Pancreas (tissue), 10 donors: ENCODE measurements at regions not wholly inside any gene's neighbourhood (a gene's known extent, or its start where the extent isn't known, plus 50 kb on each side); places are given as distances from the start of the nearest gene placed in this dataset.

ENCODE experiments used
- ATAC-seq, 4 donors: fragments of 200-7000 bp; cut with Tn5 transposase; one replicate each; pipeline versions ENCODE4 v1.8.0 to v1.9.1; 2020; ENCODE audit warnings: mild to moderate bottlenecking in 4 of 4, moderate library complexity in 4 of 4
- DNase-seq, 6 donors: peaks; one replicate each; pipeline ENCODE4 v3.0.0-alpha.2; 2020
- FAIRE-seq: peaks from 2 replicates; lab custom pipeline; 2012; peaks lifted over from hg19 to GRCh38; lab: Jason Lieb, UNC
- H3K27ac ChIP-seq, 4 donors: fragments of 200-600 bp; sonication (generic); 1 replicate in 3 of 4; 2 replicates in 1 of 4; pipeline versions ENCODE4 v1.5.0 to v1.8.0; 2020
- H3K27me3 ChIP-seq, 4 donors: fragments of 200-600 bp; one replicate each; pipeline ENCODE4 v1.8.0; 2021
- H3K36me3 ChIP-seq, 3 donors: fragments of 200-600 bp; sonication (generic) in 1 of 3; one replicate each; pipeline versions ENCODE4 v1.5.0 to v1.8.0; 2020 to 2021
- H3K4me1 ChIP-seq, 3 donors: fragments of 200-600 bp; one replicate each; pipeline ENCODE4 v1.8.0; 2021
- H3K4me3 ChIP-seq, 4 donors: fragments of 200-600 bp; sonication (generic) in 2 of 4; one replicate each; pipeline versions ENCODE4 v1.5.0 to v1.8.0; 2020 to 2021
- H3K9me3 ChIP-seq, 4 donors: fragments of 200-600 bp; one replicate each; pipeline ENCODE4 v1.8.0; 2021
- WGBS, 2 donors: extraction: QIAGEN DNeasy Blood & Tissue Kit; methylation state at CpG; one replicate each; pipeline ENCODE4 v1.1.7; 2013; 5-methylcytosine and 5-hydroxymethylcytosine counted together
- intact Hi-C, 3 donors: fragments of 100-400 bp; cut with DNase I; formaldehyde crosslinking; loops; one replicate each; pipeline versions ENCODE4 v1.11.1 to v1.14.2; 2022
- TF ChIP-seq, protein P1 (sequence below), 4 donors: fragments of 200-600 bp; sonication (generic) in 3 of 4; IDR thresholded peaks; one replicate each; pipeline versions ENCODE4 v1.5.0 to v1.8.0; 2021; ENCODE audit warnings: antibody characterized with exemption in 4 of 4
- donor health status: healthy with polysubstance abuse.
- donor health status: DM: no; HTN: no; CAD: no; lungs with moderate emphysema.
- donor health status: DM: no; HTN: no; CAD: no.
- donor health status: control.
- donor health status: control.
- donor health status: Bipolar disorder and iron deficiency.
- donor health status: DM: yes; HTN: yes; CAD: no.
- donor health status: DM: no; HTN: no; CAD: no.
- donor health status: DM: no; HTN: no; CAD: no.
- donor health status: DM: yes; HTN: yes; CAD: no.

GRCh38 chr4:137956256-137956655 is 285.9 kb downstream of the SLC7A11 start:
- Histone ChIP-seq H3K9me3 (no peaks in the 10 kb centered on the region), H3K4me1 (no peaks in the 10 kb centered on the region), H3K27me3 (no peaks in the 10 kb centered on the region), H3K27ac (no peak overlapping the region), H3K4me3 (no peak overlapping the region), H3K36me3 (no peaks in the 10 kb centered on the region)
- DNase-seq (no peak), ATAC-seq (no peak), FAIRE-seq (no peak)
- WGBS, 2 donors: 91 to 97% methylated on average over 2 of the region's 2 CpGs
- intact Hi-C loops: no loop called here
- TF ChIP-seq, protein P1, sequence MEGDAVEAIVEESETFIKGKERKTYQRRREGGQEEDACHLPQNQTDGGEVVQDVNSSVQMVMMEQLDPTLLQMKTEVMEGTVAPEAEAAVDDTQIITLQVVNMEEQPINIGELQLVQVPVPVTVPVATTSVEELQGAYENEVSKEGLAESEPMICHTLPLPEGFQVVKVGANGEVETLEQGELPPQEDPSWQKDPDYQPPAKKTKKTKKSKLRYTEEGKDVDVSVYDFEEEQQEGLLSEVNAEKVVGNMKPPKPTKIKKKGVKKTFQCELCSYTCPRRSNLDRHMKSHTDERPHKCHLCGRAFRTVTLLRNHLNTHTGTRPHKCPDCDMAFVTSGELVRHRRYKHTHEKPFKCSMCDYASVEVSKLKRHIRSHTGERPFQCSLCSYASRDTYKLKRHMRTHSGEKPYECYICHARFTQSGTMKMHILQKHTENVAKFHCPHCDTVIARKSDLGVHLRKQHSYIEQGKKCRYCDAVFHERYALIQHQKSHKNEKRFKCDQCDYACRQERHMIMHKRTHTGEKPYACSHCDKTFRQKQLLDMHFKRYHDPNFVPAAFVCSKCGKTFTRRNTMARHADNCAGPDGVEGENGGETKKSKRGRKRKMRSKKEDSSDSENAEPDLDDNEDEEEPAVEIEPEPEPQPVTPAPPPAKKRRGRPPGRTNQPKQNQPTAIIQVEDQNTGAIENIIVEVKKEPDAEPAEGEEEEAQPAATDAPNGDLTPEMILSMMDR (IDR thresholded peaks at IDR 0.05): no peak

- no peak for FAIRE-seq
- Histone ChIP-seq H3K9me3 (no peaks in the 10 kb centered on the region), H3K4me1 (no peaks in the 10 kb centered on the region), H3K27ac (no peak overlapping the region), H3K27me3 (no peaks in the 10 kb centered on the region), H3K36me3 (no peaks in the 10 kb centered on the region), H3K4me3 (no peak overlapping the region)
- DNase-seq: no peak
- ATAC-seq: no peak
- 8 to 12% methylated on average over 1 of the region's 1 CpG for WGBS, 2 donors
- intact Hi-C loops: no loop called here
- TF ChIP-seq, protein P1 (IDR thresholded peaks at IDR 0.05): no peak
Measured at GRCh38 chr4:137955595-137955994, 286.6 kb downstream of the SLC7A11 start.

- H3K9me3 ChIP-seq: no peaks in the 10 kb centered on the region
- H3K4me1 ChIP-seq: no peaks in the 10 kb centered on the region
- TF ChIP-seq, protein P1 (IDR thresholded peaks at IDR 0.05): no peak
- H3K27ac ChIP-seq: no peak overlapping the region
- FAIRE-seq (no peak), DNase-seq (no peak), ATAC-seq (no peak)
- H3K4me3 ChIP-seq: no peak overlapping the region
- H3K27me3 ChIP-seq: no peaks in the 10 kb centered on the region
- WGBS, 2 donors: 60 to 73% methylated on average over 2 of the region's 2 CpGs
- intact Hi-C loops: no loop called here
- no peaks in the 10 kb centered on the region for H3K36me3 ChIP-seq
Measured at GRCh38 chr4:137952116-137952515, 290.0 kb downstream of the SLC7A11 start.

GRCh38 chr4:137950286-137950685 is 291.9 kb downstream of the SLC7A11 start:
- 85 to 89% methylated on average over 3 of the region's 3 CpGs for WGBS, 2 donors
- DNase-seq (no peak), ATAC-seq (no peak), FAIRE-seq (no peak)
- Histone ChIP-seq H3K4me1 (no peaks in the 10 kb centered on the region), H3K36me3 (no peaks in the 10 kb centered on the region), H3K9me3 (no peaks in the 10 kb centered on the region), H3K27ac (no peak overlapping the region), H3K27me3 (no peaks in the 10 kb centered on the region), H3K4me3 (no peak overlapping the region)
- intact Hi-C loops: no loop called here
- TF ChIP-seq, protein P1 (IDR thresholded peaks at IDR 0.05): no peak

DNA sequence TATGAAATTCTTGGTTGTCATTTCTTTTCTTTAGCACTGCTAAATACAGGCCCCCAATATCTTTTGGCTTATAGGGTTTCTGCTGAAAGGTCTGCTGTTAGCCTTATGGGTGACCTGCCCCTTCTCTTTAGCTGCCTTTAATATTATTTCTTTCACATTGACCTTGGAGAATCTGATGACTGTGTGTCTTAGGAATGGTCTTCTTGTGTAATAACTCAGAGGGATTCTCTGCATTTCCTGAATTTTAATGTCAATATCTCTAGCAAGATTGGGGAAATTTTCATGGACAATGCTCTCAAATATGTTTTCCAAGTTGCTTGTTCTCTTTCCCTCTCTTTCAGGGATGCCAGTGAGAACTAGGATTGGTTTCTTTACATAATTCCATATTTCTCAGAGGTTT is 292.4 kb downstream of the SLC7A11 start:
- FAIRE-seq (no peak), DNase-seq (no peak), ATAC-seq (no peak)
- Histone ChIP-seq H3K36me3 (no peaks in the 10 kb centered on the region), H3K9me3 (no peaks in the 10 kb centered on the region), H3K4me3 (no peak overlapping the region), H3K27me3 (no peaks in the 10 kb centered on the region), H3K27ac (no peak overlapping the region), H3K4me1 (no peaks in the 10 kb centered on the region)
- TF ChIP-seq, protein P1 (IDR thresholded peaks at IDR 0.05): no peak
- intact Hi-C loops: no loop called here
